A549 (cell line): ENCODE measurements at regions not wholly inside any gene's neighbourhood (a gene's known extent, or its start where the extent isn't known, plus 50 kb on each side); places are given as distances from the start of the nearest gene placed in this dataset.

ENCODE experiments used
- CTCF ChIP-seq: fragments of >200 bp; sonication (Bioruptor Twin); formaldehyde crosslinking; IDR thresholded peaks from 3 replicates; pipeline ENCODE4 v1.5.1; 2016
- EHF ChIP-seq: fragments of 250-450 bp; sonication (Bioruptor Pico); IDR thresholded peaks from 2 replicates; pipeline ENCODE4 v1.5.0; 2020; ENCODE audit warnings: mild to moderate bottlenecking
- USF2 ChIP-seq: fragments of 450-650 bp; IDR thresholded peaks from 2 replicates; pipeline ENCODE4 v1.6.1; 2014; ENCODE audit warnings: antibody characterized with exemption

GRCh38 chr2:120465989-120466703 is 120.2 kb downstream of the INHBB start:
- TF ChIP-seq CTCF (no peak), USF2 (no peak), EHF (CRISPR knock-in tag) (no peak)
